Kidney (tissue), 13 donors: ENCODE measurements at regions not wholly inside any gene's neighbourhood (a gene's known extent, or its start where the extent isn't known, plus 50 kb on each side); places are given as distances from the start of the nearest gene placed in this dataset.

ENCODE experiments used
- DNase-seq, 5 donors: peaks; one replicate each; pipeline ENCODE4 v3.0.0-alpha.2; 2013 to 2020
- FAIRE-seq: peaks from 2 replicates; lab custom pipeline; 2012; peaks lifted over from hg19 to GRCh38; lab: Jason Lieb, UNC
- H3K27ac ChIP-seq, 2 donors: one replicate each; pipeline ENCODE4 v1.7.0; 2013; ENCODE audit warnings: low read depth in 2 of 2, low read length in 2 of 2, inconsistent platforms in 1 of 2
- H3K27me3 ChIP-seq: one replicate; pipeline ENCODE4 v1.7.1; 2013; ENCODE audit warnings: low read length, inconsistent platforms; ENCODE audit not compliant: control insufficient read depth, insufficient read depth
- H3K36me3 ChIP-seq, 3 donors: one replicate each; pipeline versions ENCODE4 v1.7.0 to v1.7.1; 2013; ENCODE audit warnings: low read length in 3 of 3, control low read depth in 1 of 3, inconsistent platforms in 1 of 3; ENCODE audit not compliant: insufficient read depth in 3 of 3, control insufficient read depth in 2 of 3
- H3K4me1 ChIP-seq, 3 donors: one replicate each; pipeline versions ENCODE4 v1.7.0 to v1.7.1; 2013; ENCODE audit warnings: low read length in 3 of 3, inconsistent platforms in 1 of 3, low read depth in 1 of 3; ENCODE audit not compliant: control insufficient read depth in 2 of 3, insufficient read depth in 2 of 3
- H3K4me3 ChIP-seq, 3 donors: one replicate each; pipeline versions ENCODE4 v1.7.0 to v1.8.1; 2013; ENCODE audit warnings: low read length in 3 of 3, control low read depth in 1 of 3, inconsistent platforms in 1 of 3
- H3K9ac ChIP-seq, 3 donors: one replicate each; pipeline versions ENCODE4 v1.7.0 to v1.7.1; 2013; ENCODE audit warnings: low read length in 3 of 3, control low read depth in 1 of 3, inconsistent platforms in 1 of 3
- H3K9me3 ChIP-seq, 3 donors: one replicate each; pipeline versions ENCODE4 v1.7.0 to v1.7.1; 2013; ENCODE audit warnings: low read length in 3 of 3, control low read depth in 1 of 3, inconsistent platforms in 1 of 3; ENCODE audit not compliant: control insufficient read depth in 2 of 3, insufficient read depth in 1 of 3
- intact Hi-C: fragments of 100-400 bp; cut with DNase I; formaldehyde crosslinking; loops from one replicate; pipeline ENCODE4 v1.11.1; 2022
- TF ChIP-seq, protein P1 (sequence below): IDR thresholded peaks from 3 replicates; pipeline ENCODE4 v1.5.1; 2012; ENCODE audit warnings: mild to moderate bottlenecking, moderate library complexity, borderline replicate concordance; ENCODE audit not compliant: insufficient read depth; ENCODE audit errors: extremely low read depth
- donor health status: control.
- donor health status: control.
- donor health status: control.
- donor health status: control.
- donor health status: control.
- donor health status: DM: yes; HTN: yes; CAD: no.
- donor health status: Normal renal cell carcinoma (clear cell type).

DNA sequence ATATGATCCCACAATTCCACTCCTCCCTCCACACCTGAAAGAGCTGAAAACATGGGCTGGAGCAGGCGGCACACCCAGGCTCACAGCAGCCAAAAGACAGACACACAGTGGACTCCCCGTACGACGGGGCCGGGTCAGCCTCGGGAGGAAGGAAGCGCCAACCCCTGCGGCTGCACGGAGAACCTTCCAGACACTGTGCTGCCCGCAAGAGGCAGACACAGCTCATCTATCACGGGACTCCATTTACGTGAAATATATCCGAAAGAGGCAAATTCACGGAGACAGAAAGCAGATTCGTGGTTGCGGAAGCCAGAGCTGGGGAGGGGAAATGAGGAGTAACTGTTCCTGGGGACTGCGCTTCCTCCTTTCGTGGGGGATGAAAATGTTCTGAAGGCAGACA lies 165.0 kb downstream of the BRD1 start:
- Histone ChIP-seq H3K27me3 (no peaks in the 10 kb centered on the region), H3K9me3 (no peaks in the 10 kb centered on the region), H3K9ac (no peak overlapping the region), H3K36me3 (no peaks in the 10 kb centered on the region), H3K4me3 (no peak overlapping the region), H3K4me1 (no peaks in the 10 kb centered on the region), H3K27ac (no peak overlapping the region)
- FAIRE-seq, result no peak
- peak in 2 of 5 donors; percentile 10 to 58 for DNase-seq
- intact Hi-C loops, result no loop called here
- TF ChIP-seq, protein P1, sequence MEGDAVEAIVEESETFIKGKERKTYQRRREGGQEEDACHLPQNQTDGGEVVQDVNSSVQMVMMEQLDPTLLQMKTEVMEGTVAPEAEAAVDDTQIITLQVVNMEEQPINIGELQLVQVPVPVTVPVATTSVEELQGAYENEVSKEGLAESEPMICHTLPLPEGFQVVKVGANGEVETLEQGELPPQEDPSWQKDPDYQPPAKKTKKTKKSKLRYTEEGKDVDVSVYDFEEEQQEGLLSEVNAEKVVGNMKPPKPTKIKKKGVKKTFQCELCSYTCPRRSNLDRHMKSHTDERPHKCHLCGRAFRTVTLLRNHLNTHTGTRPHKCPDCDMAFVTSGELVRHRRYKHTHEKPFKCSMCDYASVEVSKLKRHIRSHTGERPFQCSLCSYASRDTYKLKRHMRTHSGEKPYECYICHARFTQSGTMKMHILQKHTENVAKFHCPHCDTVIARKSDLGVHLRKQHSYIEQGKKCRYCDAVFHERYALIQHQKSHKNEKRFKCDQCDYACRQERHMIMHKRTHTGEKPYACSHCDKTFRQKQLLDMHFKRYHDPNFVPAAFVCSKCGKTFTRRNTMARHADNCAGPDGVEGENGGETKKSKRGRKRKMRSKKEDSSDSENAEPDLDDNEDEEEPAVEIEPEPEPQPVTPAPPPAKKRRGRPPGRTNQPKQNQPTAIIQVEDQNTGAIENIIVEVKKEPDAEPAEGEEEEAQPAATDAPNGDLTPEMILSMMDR, result no peak

DNA sequence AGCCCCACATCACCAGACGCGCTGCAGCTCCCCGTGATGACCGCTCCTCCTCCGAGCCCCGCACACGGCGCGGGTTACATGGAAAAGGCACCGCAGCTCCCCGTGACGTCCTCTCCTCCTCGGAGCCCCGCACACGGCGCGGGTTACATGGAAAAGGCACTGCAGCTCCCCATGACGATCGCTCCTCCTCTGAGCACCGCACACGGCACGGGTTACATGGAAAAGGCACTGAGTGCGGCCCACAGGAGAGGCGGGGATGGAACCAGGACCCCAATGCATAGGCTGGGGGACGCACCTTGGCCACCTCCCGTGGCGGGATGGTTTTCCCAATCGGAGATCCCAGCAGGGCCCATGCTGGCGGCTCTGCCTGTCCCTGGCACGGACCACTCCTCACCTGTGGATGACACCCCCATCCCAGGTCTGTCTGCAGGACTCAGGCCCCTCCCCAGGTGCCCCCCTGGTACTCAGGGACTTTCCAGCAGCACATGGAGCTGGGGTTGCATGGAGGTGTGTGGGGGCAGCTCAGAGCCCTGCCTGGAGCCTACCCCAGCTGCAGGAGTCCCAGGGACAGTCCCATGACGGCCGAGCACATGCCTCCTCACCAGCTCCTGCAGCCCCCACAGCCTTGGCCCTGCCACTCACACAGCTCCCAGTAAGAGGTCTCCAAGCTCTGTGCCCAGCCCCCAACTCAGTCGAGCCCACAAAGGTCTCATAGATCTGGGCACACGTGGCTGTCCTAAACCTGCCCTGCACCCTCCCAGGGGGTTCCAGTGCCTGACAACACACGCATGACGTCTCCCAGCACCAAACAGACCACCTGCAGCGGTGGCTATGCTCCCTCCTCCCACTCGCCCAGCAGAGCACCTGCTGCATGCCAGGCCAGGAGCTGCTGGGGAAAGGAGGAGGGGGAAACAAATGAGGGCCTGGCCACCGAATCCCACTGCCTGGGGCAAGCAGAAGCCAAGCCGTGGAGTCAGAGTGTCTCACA lies 166.6 kb downstream of the BRD1 start:
- intact Hi-C loops, result no loop called here
- Histone ChIP-seq H3K27me3 (no peaks in the 10 kb centered on the region), H3K9me3 (no peaks in the 10 kb centered on the region), H3K9ac (no peak overlapping the region), H3K27ac (no peak overlapping the region), H3K4me1 (no peaks in the 10 kb centered on the region), H3K36me3 (no peaks in the 10 kb centered on the region), H3K4me3 (no peak overlapping the region)
- DNase-seq (peak in 2 of 5 donors; percentile 35 to 58), FAIRE-seq (no peak)
- TF ChIP-seq, protein P1, result no peak

DNA sequence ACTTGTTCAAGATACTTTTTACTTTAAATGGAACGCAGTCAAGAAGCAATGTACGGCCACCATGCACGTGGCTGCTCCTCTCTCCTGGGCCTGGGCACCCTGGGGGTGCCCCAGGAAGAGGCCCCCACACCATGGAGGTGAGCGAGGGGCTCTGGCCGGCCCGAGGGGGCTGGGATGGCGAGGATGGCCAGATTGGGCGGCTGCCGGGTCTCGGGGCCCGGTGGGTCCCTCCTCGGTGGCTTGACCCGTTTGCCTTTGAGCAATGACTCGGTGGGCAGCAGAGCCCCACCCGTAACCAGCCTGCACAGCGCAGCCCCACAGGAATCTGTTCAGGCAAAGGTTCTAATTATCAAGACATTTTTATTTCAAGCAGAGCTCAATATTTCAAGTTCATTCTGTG lies 167.4 kb downstream of the BRD1 start:
- intact Hi-C loops, result no loop called here
- no peaks in the 10 kb centered on the region for H3K4me1 ChIP-seq
- no peaks in the 10 kb centered on the region for H3K36me3 ChIP-seq
- H3K27ac ChIP-seq, result no peak overlapping the region
- DNase-seq (peak in 2 of 5 donors; percentile 24 to 52), FAIRE-seq (no peak)
- no peaks in the 10 kb centered on the region for H3K27me3 ChIP-seq
- H3K9ac ChIP-seq, result no peak overlapping the region
- no peak overlapping the region for H3K4me3 ChIP-seq
- TF ChIP-seq, protein P1, result no peak
- no peaks in the 10 kb centered on the region for H3K9me3 ChIP-seq
